Stomach (tissue), 8 donors: ENCODE measurements at regions not wholly inside any gene's neighbourhood (a gene's known extent, or its start where the extent isn't known, plus 50 kb on each side); places are given as distances from the start of the nearest gene placed in this dataset.

Source experiments
- DNase-seq, 2 donors: peaks; one replicate each; pipeline versions ENCODE4 v3.0.0 to v3.0.0-alpha.2; 2013 to 2019
- H3K27ac ChIP-seq, 5 donors: fragments of 200-600 bp in 4 of 5; sonication (generic) in 4 of 5; one replicate each; pipeline ENCODE4 v1.5.1; 2013 to 2019; ENCODE audit warnings: mild to moderate bottlenecking in 1 of 5, moderate library complexity in 1 of 5
- H3K27me3 ChIP-seq, 3 donors: fragments of 200-600 bp; sonication (generic); one replicate each; pipeline ENCODE4 v1.5.1; 2017 to 2019; ENCODE audit warnings: mixed run types in 1 of 3
- H3K36me3 ChIP-seq, 4 donors: fragments of 200-600 bp; sonication (generic); 1 replicate in 3 of 4; 2 replicates in 1 of 4; pipeline ENCODE4 v1.5.1; 2016 to 2019
- H3K4me1 ChIP-seq, 4 donors: fragments of 200-600 bp; sonication (generic); one replicate each; pipeline ENCODE4 v1.5.1; 2016 to 2019
- H3K4me3 ChIP-seq, 4 donors: fragments of 200-600 bp; sonication (generic) in 3 of 4; one replicate each; pipeline ENCODE4 v1.5.1; 2016 to 2019; ENCODE audit warnings: mild to moderate bottlenecking in 1 of 4
- H3K9me3 ChIP-seq, 4 donors: fragments of 200-600 bp; sonication (generic); one replicate each; pipeline ENCODE4 v1.5.1; 2016 to 2019
- EP300 ChIP-seq: sonication (generic); formaldehyde crosslinking; IDR thresholded peaks from one replicate; pipeline ENCODE4 v1.6.1; 2017; ENCODE audit warnings: antibody characterized with exemption
- POLR2A ChIP-seq, 4 donors: fragments of 450-650 bp; IDR thresholded peaks; one replicate each; pipeline ENCODE4 v1.6.1; 2016; ENCODE audit warnings: antibody characterized with exemption in 4 of 4, control low read depth in 2 of 4, mild to moderate bottlenecking in 1 of 4, moderate library complexity in 1 of 4
- POLR2AphosphoS5 ChIP-seq, 3 donors: sonication (generic); formaldehyde crosslinking; IDR thresholded peaks; one replicate each; pipeline ENCODE4 v1.6.1; 2016; ENCODE audit warnings: antibody characterized with exemption in 3 of 3
- WGBS, 5 donors: extraction: QIAGEN DNeasy Blood & Tissue Kit in 3 of 5; methylation state at CpG; one replicate each; pipeline versions ENCODE4 v1.1.5 to v1.1.7; 2013 to 2018; 5-methylcytosine and 5-hydroxymethylcytosine counted together
- intact Hi-C: fragments of 100-400 bp; cut with DNase I; formaldehyde crosslinking; loops from one replicate; pipeline ENCODE4 v1.15.1; 2023; ENCODE audit warnings: low total_unique reads
- TF ChIP-seq, protein P1 (sequence below), 7 experiments: fragments of 450-650 bp in 4 of 7; fragments of 200-600 bp in 3 of 7; sonication (generic) in 3 of 7; IDR thresholded peaks; one replicate each; pipeline ENCODE4 v1.5.1; 2016 to 2019; ENCODE audit warnings: antibody characterized with exemption in 7 of 7, control low read depth in 2 of 7, mild to moderate bottlenecking in 1 of 7
- donor health status: healthy with polysubstance abuse.
- donor health status: Bipolar disorder and iron deficiency.
- donor health status: healthy.

GRCh38 chr3:110262896-110263295, 808.7 kb upstream of the NECTIN3 start:
- 37 to 58% (median 51%) methylated on average over 4 of the region's 4 CpGs for WGBS, 5 donors
- Histone ChIP-seq H3K4me3 (no peak overlapping the region), H3K27me3 (no peaks in the 10 kb centered on the region), H3K4me1 (no peaks in the 10 kb centered on the region), H3K9me3 (no peaks in the 10 kb centered on the region), H3K27ac (no peak overlapping the region), H3K36me3 (no peaks in the 10 kb centered on the region)
- intact Hi-C loops = no loop called here
- peak in 1 of 2 donors; percentile 4 for DNase-seq
- TF ChIP-seq EP300 (no peak), POLR2A (IDR thresholded peaks at IDR 0.05) (no peak), POLR2AphosphoS5 (IDR thresholded peaks at IDR 0.05) (no peak)
- TF ChIP-seq, protein P1, sequence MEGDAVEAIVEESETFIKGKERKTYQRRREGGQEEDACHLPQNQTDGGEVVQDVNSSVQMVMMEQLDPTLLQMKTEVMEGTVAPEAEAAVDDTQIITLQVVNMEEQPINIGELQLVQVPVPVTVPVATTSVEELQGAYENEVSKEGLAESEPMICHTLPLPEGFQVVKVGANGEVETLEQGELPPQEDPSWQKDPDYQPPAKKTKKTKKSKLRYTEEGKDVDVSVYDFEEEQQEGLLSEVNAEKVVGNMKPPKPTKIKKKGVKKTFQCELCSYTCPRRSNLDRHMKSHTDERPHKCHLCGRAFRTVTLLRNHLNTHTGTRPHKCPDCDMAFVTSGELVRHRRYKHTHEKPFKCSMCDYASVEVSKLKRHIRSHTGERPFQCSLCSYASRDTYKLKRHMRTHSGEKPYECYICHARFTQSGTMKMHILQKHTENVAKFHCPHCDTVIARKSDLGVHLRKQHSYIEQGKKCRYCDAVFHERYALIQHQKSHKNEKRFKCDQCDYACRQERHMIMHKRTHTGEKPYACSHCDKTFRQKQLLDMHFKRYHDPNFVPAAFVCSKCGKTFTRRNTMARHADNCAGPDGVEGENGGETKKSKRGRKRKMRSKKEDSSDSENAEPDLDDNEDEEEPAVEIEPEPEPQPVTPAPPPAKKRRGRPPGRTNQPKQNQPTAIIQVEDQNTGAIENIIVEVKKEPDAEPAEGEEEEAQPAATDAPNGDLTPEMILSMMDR (IDR thresholded peaks at IDR 0.05) = no peak

GRCh38 chr3:110265302-110265701, 806.3 kb upstream of the NECTIN3 start:
- no peaks in the 10 kb centered on the region for H3K9me3 ChIP-seq
- H3K27me3 ChIP-seq = no peaks in the 10 kb centered on the region
- H3K4me3 ChIP-seq = no peak overlapping the region
- H3K4me1 ChIP-seq = no peaks in the 10 kb centered on the region
- no peak for TF ChIP-seq POLR2AphosphoS5 (IDR thresholded peaks at IDR 0.05)
- TF ChIP-seq, protein P1 (IDR thresholded peaks at IDR 0.05) = no peak
- no peak for TF ChIP-seq EP300
- no peak for TF ChIP-seq POLR2A (IDR thresholded peaks at IDR 0.05)
- H3K36me3 ChIP-seq = no peaks in the 10 kb centered on the region
- no peak for DNase-seq
- intact Hi-C loops = no loop called here
- 58 to 82% (median 71%) methylated on average over 1 of the region's 1 CpG for WGBS, 5 donors
- no peak overlapping the region for H3K27ac ChIP-seq

DNA sequence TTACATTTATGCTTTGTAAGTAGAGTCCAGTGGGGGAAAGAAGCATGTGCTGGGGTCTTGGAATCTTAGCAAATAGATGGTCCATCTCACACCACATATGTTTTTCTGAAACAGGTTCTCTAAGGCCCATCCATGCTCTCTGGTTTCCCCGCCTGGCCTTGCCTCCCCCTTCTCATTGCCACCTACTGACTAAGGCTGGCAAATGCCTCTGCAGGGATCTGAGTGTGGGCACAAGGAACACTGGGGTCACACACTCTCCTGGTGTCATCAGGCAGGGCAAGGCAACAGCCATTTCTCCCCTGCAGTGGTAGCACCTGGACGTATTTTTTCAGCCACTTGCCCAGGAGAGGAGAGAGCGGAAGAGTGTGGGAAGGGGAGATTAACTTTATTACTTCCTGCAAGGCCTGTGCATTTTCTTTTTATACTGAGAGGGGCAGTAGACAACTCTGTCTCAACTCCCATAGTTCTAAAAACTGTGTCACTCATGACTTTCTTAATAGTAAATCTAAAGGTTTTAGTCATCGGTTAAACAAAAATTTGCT, 804.2 kb upstream of the NECTIN3 start:
- TF ChIP-seq POLR2AphosphoS5 (IDR thresholded peaks at IDR 0.05) (no peak), EP300 (no peak), POLR2A (IDR thresholded peaks at IDR 0.05) (no peak)
- TF ChIP-seq, protein P1 (IDR thresholded peaks at IDR 0.05) = no peak
- Histone ChIP-seq H3K36me3 (no peaks in the 10 kb centered on the region), H3K9me3 (no peaks in the 10 kb centered on the region), H3K27ac (no peak overlapping the region), H3K4me3 (no peak overlapping the region), H3K27me3 (no peaks in the 10 kb centered on the region), H3K4me1 (no peaks in the 10 kb centered on the region)
- WGBS, 5 donors = 90 to 94% (median 91%) methylated on average over 4 of the region's 4 CpGs
- intact Hi-C loops = no loop called here
- DNase-seq = no peak

DNA sequence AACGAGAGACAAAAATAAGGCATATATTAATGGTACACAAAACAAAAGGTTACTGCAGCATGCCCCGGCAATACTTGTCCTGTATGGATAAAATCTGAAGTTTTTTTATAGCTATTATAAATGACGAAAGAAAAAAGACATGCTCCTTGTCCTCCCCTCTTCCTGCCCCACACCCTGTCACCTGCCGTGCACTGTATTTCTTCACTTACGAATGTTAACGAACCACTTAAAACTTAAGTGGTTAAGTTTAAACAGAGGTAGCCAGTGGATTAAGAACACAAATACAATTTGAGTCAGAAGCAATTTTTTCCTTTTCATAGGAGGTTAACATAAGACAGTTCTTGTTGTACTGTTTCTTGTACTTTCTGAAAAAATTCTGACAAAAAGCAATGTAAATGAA, 799.1 kb upstream of the NECTIN3 start:
- Histone ChIP-seq H3K36me3 (no peaks in the 10 kb centered on the region), H3K27me3 (no peaks in the 10 kb centered on the region), H3K4me3 (no peak overlapping the region), H3K27ac (no peak overlapping the region), H3K4me1 (no peaks in the 10 kb centered on the region), H3K9me3 (no peaks in the 10 kb centered on the region)
- intact Hi-C loops = no loop called here
- DNase-seq = no peak
- 73 to 85% (median 83%) methylated on average over 6 of the region's 6 CpGs for WGBS, 5 donors
- TF ChIP-seq POLR2AphosphoS5 (IDR thresholded peaks at IDR 0.05) = no peak
- TF ChIP-seq, protein P1 (IDR thresholded peaks at IDR 0.05) = no peak
- TF ChIP-seq EP300 = no peak
- TF ChIP-seq POLR2A (IDR thresholded peaks at IDR 0.05) = no peak
